Mesenchymal stem cell (in vitro differentiated cells and primary cell): ENCODE measurements at regions not wholly inside any gene's neighbourhood (a gene's known extent, or its start where the extent isn't known, plus 50 kb on each side); places are given as distances from the start of the nearest gene placed in this dataset.
A peak's percentile ranks its signal among the peaks of the same experiment; 100 is the strongest.

Experiments
- DNase-seq: peaks from one replicate; pipeline ENCODE4 v3.0.0-alpha.2; 2013
- H2AFZ ChIP-seq: one replicate; pipeline ENCODE4 v1.6.1; 2013; ENCODE audit warnings: low read depth, mild to moderate bottlenecking, control low read depth, inconsistent platforms, low read length, moderate library complexity
- H2AK5ac ChIP-seq: 2 replicates; pipeline ENCODE4 v1.6.1; 2013; ENCODE audit warnings: low read length, moderate library complexity, mild to moderate bottlenecking, inconsistent platforms; ENCODE audit not compliant: severe bottlenecking
- H2BK120ac ChIP-seq: one replicate; pipeline ENCODE4 v1.6.1; 2013; ENCODE audit warnings: low read depth, mild to moderate bottlenecking, inconsistent platforms, low read length, moderate library complexity
- H2BK12ac ChIP-seq, 2 experiments: one replicate each; pipeline ENCODE4 v1.6.1; 2013; ENCODE audit warnings: inconsistent platforms in 2 of 2, low read length in 2 of 2, mild to moderate bottlenecking in 2 of 2, moderate library complexity in 2 of 2, control low read depth in 1 of 2
- H2BK15ac ChIP-seq: one replicate; pipeline ENCODE4 v1.6.1; 2013; ENCODE audit warnings: mild to moderate bottlenecking, low read depth, inconsistent platforms; ENCODE audit not compliant: poor library complexity, severe bottlenecking
- H2BK5ac ChIP-seq: 2 replicates; pipeline ENCODE4 v1.6.1; 2013; ENCODE audit warnings: low read depth, mild to moderate bottlenecking, low read length, control low read depth, inconsistent platforms; ENCODE audit not compliant: poor library complexity, severe bottlenecking
- H3K14ac ChIP-seq, 2 experiments: one replicate each; pipeline ENCODE4 v1.6.1; 2013; ENCODE audit warnings: inconsistent platforms in 2 of 2, low read length in 2 of 2, control low read depth in 1 of 2, mild to moderate bottlenecking in 1 of 2, moderate library complexity in 1 of 2
- H3K18ac ChIP-seq, 2 experiments: one replicate each; pipeline ENCODE4 v1.6.1; 2013; ENCODE audit warnings: inconsistent platforms in 2 of 2, low read length in 2 of 2, control low read depth in 1 of 2, low read depth in 1 of 2, mild to moderate bottlenecking in 1 of 2
- H3K23ac ChIP-seq, 2 experiments: one replicate each; pipeline ENCODE4 v1.6.1; 2013; ENCODE audit warnings: inconsistent platforms in 2 of 2, low read length in 2 of 2, mild to moderate bottlenecking in 2 of 2, moderate library complexity in 2 of 2, control low read depth in 1 of 2
- H3K27ac ChIP-seq: 2 replicates; pipeline ENCODE4 v1.5.1; 2013; ENCODE audit warnings: mild to moderate bottlenecking, moderate library complexity, low read length, control low read depth, inconsistent platforms; ENCODE audit not compliant: poor library complexity, severe bottlenecking
- H3K27me3 ChIP-seq, 2 experiments: 2 replicates each; pipeline versions ENCODE4 v1.6.1 to v1.7.0; 2013; ENCODE audit warnings: low read length in 2 of 2, mild to moderate bottlenecking in 2 of 2, moderate library complexity in 2 of 2, control low read depth in 1 of 2, inconsistent platforms in 1 of 2; ENCODE audit not compliant: control insufficient read depth in 1 of 2, insufficient read depth in 1 of 2
- H3K36me3 ChIP-seq, 2 experiments: 2 replicates each; pipeline versions ENCODE4 v1.6.1 to v1.7.0; 2013; ENCODE audit warnings: low read length in 2 of 2, control low read depth in 1 of 2, inconsistent platforms in 1 of 2, low read depth in 1 of 2, mild to moderate bottlenecking in 1 of 2; ENCODE audit not compliant: insufficient read depth in 2 of 2, control insufficient read depth in 1 of 2
- H3K4ac ChIP-seq, 2 experiments: one replicate each; pipeline ENCODE4 v1.6.1; 2013; ENCODE audit warnings: inconsistent platforms in 2 of 2, low read length in 2 of 2, mild to moderate bottlenecking in 2 of 2, moderate library complexity in 2 of 2, control low read depth in 1 of 2, low read depth in 1 of 2
- H3K4me1 ChIP-seq: 2 replicates; pipeline ENCODE4 v1.6.1; 2013; ENCODE audit warnings: low read depth, low read length, control low read depth; ENCODE audit not compliant: control insufficient read depth, insufficient read depth
- H3K4me2 ChIP-seq: 2 replicates; pipeline ENCODE4 v1.6.1; 2013; ENCODE audit warnings: low read length, mild to moderate bottlenecking, inconsistent platforms; ENCODE audit not compliant: poor library complexity, severe bottlenecking
- H3K4me3 ChIP-seq, 2 experiments: 2 replicates each; pipeline versions ENCODE4 v1.5.1 to v1.7.0; 2013; ENCODE audit warnings: low read length in 2 of 2, mild to moderate bottlenecking in 2 of 2, control low read depth in 1 of 2, low read depth in 1 of 2; ENCODE audit not compliant: insufficient read depth in 1 of 2
- H3K79me1 ChIP-seq: replicated peaks from 2 replicates; pipeline ENCODE4 v1.6.1; 2013; ENCODE audit warnings: mild to moderate bottlenecking, control low read depth, low read length, inconsistent platforms; ENCODE audit not compliant: poor library complexity, severe bottlenecking
- H3K9ac ChIP-seq: 2 replicates; pipeline ENCODE4 v1.7.0; 2013; ENCODE audit warnings: mild to moderate bottlenecking, low read length, moderate library complexity
- H3K9me3 ChIP-seq: 2 replicates; pipeline ENCODE4 v1.7.0; 2013; ENCODE audit warnings: mild to moderate bottlenecking, low read length; ENCODE audit not compliant: control insufficient read depth
- H4K8ac ChIP-seq: one replicate; pipeline ENCODE4 v1.6.1; 2013; ENCODE audit warnings: inconsistent platforms, mild to moderate bottlenecking, low read length, moderate library complexity
- H4K91ac ChIP-seq: one replicate; pipeline ENCODE4 v1.6.1; 2013; ENCODE audit warnings: mild to moderate bottlenecking, low read length, inconsistent platforms
- WGBS: methylation state at CpG from one replicate; pipeline ENCODE4 v1.1.7; 2013; ENCODE audit warnings: mixed read lengths; 5-methylcytosine and 5-hydroxymethylcytosine counted together

DNA sequence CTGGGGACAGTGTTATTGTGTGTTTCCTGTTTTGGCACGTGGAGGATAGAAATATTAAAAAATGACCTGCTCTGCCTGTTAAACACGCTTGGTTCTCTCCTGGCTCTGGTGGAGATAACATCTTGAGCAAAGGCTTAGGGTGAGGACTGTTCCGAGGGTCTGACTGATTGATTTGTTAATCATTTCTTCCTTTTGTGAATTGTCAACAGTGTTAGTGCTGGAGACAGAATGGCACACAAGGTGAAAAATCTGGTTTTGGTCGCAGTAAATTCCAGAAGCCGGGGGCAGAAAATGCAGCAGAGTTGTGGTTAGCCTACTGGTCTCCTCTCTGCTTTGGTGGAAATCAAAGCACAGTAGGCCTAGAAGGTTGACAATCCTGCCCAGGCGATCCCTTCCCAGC lies 163.6 kb downstream of the FGF9 start:
- DNase-seq: no peak
- H3K9ac ChIP-seq: no peak overlapping the region
- H3K14ac ChIP-seq: no peak overlapping the region
- H3K4me1 ChIP-seq: peaks cover 1% of the 10 kb centered on the region
- no peak overlapping the region for H3K18ac ChIP-seq
- H4K8ac ChIP-seq: no peak overlapping the region
- no peak overlapping the region for H3K23ac ChIP-seq
- H3K27ac ChIP-seq: no peak overlapping the region
- 72% methylated on average over 5 of the region's 6 CpGs for WGBS
- no peak overlapping the region for H2BK5ac ChIP-seq
- no peaks in the 10 kb centered on the region for H3K27me3 ChIP-seq
- H2AFZ ChIP-seq: no peak overlapping the region
- no peak overlapping the region for H2BK120ac ChIP-seq
- no peaks in the 10 kb centered on the region for H3K36me3 ChIP-seq
- no peaks in the 10 kb centered on the region for H3K79me1 ChIP-seq
- H2AK5ac ChIP-seq: no peak overlapping the region
- H3K4me3 ChIP-seq: no peak overlapping the region
- no peak overlapping the region for H2BK15ac ChIP-seq
- H3K9me3 ChIP-seq: no peaks in the 10 kb centered on the region
- H4K91ac ChIP-seq: no peak overlapping the region
- no peak overlapping the region for H3K4ac ChIP-seq
- H2BK12ac ChIP-seq: no peak overlapping the region
- no peak overlapping the region for H3K4me2 ChIP-seq

DNA sequence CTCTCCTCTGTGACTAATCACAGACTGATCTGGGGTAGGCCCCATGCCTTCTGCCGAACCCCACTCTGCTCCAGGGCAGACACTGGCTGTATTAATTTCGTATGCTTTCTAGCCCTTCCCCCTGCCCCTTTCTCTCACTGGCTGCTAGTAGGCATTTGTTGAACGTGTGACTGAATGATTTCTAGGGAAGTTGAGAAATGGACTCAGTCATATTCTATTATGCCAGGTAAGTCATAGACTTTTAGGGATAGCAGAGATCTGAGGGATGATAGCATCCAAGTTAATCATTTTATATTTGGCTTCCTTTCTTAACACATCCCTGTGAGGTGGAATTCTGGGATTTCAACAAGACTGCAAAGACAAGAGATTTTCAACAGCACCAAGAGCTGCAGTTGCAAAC lies 166.4 kb downstream of the FGF9 start:
- Histone ChIP-seq H2BK120ac (no peak overlapping the region), H3K14ac (no peak overlapping the region), H3K9me3 (no peaks in the 10 kb centered on the region), H2AFZ (no peak overlapping the region), H2BK5ac (no peak overlapping the region), H3K23ac (no peak overlapping the region), H2BK12ac (no peak overlapping the region), H3K79me1 (no peaks in the 10 kb centered on the region), H3K4me2 (no peak overlapping the region), H3K36me3 (no peaks in the 10 kb centered on the region), H3K4me3 (no peak overlapping the region), H3K18ac (no peak overlapping the region), H2AK5ac (peak overlapping the region; percentile 64), H4K8ac (no peak overlapping the region), H4K91ac (no peak overlapping the region), H3K9ac (no peak overlapping the region), H3K27me3 (no peaks in the 10 kb centered on the region), H2BK15ac (no peak overlapping the region), H3K4ac (no peak overlapping the region), H3K4me1 (peaks cover 1% of the 10 kb centered on the region), H3K27ac (no peak overlapping the region)
- DNase-seq: no peak
- no CpG with 5 or more reads among the region's 3 CpGs for WGBS

DNA sequence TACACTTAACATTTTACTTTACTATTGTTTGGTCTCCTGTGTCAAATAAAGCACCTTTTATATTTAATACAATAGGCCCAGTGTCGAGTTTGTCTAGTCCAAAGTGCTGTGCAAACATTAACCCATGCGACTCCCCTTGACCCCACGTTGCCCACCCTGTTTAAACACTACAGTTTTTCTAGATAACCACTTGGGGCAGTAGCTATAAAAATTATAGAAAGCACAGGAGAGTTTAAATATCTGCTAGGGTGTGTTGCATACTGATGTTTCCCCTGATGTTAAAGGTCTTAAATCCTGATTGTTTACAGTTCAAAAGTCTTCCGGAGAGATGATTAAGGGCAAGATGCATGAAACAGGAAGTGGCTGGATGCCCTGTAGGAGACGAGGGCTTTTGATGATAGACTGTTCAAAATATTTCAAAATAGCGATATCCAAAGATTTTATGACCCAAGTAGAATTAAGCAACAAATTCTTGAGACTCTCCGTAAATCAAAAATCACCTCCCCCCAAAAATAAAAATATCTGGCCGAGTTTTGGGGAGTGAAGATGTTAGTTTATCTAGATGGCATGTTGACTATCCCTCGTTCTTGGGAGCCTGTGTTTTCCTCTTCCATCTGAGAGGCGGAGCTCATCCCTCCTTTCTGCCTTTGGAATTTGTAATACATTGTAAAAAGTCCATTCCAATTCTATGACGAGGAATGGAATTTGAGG lies 167.1 kb downstream of the FGF9 start:
- peak overlapping the region; percentile 30 for H3K27ac ChIP-seq

DNA sequence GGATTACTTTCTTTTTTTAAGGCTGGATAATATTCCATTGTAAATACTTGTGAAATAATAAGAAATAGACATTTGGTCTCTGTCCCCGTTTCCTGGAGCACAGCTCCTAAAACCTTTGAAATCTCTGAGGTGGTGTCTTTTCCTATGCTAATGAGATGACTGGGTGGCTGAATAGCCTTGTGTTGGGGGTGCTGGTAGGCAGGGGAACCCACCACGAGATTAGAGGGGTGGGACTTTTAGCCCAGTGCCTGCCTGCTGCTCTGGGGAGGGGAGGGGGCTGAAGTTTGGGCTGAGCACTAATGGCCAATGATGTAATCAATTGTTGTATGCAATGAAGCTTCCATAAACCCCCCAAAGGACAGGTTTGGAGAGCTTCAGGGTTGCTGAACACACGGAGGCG lies 175.7 kb downstream of the FGF9 start:
- 52% methylated on average over 4 of the region's 4 CpGs for WGBS
- Histone ChIP-seq H3K27ac (no peak overlapping the region), H2BK5ac (no peak overlapping the region), H3K18ac (no peak overlapping the region), H2BK12ac (no peak overlapping the region), H2AFZ (no peak overlapping the region), H2BK120ac (no peak overlapping the region), H3K4ac (no peak overlapping the region), H3K27me3 (no peaks in the 10 kb centered on the region), H3K4me2 (no peak overlapping the region), H3K9ac (no peak overlapping the region), H3K14ac (no peak overlapping the region), H2BK15ac (no peak overlapping the region), H4K8ac (no peak overlapping the region), H3K36me3 (no peaks in the 10 kb centered on the region), H4K91ac (no peak overlapping the region), H3K79me1 (no peaks in the 10 kb centered on the region), H3K4me1 (peaks cover 4% of the 10 kb centered on the region), H3K23ac (no peak overlapping the region), H3K4me3 (no peak overlapping the region), H3K9me3 (no peaks in the 10 kb centered on the region), H2AK5ac (no peak overlapping the region)
- DNase-seq: no peak

More for the DNA sequence above, 167.1 kb downstream of the FGF9 start:
- Histone ChIP-seq H3K36me3 (no peaks in the 10 kb centered on the region), H3K14ac (no peak overlapping the region), H3K18ac (no peak overlapping the region), H2BK120ac (no peak overlapping the region), H4K8ac (no peak overlapping the region), H2AFZ (no peak overlapping the region), H3K79me1 (no peaks in the 10 kb centered on the region), H3K27me3 (no peaks in the 10 kb centered on the region), H3K9me3 (no peaks in the 10 kb centered on the region), H2BK5ac (no peak overlapping the region), H4K91ac (no peak overlapping the region), H2BK12ac (no peak overlapping the region), H3K4me3 (no peak overlapping the region), H3K4me1 (peaks cover 1% of the 10 kb centered on the region), H3K4ac (no peak overlapping the region), H3K9ac (peak overlapping the region; percentile 46), H3K23ac (no peak overlapping the region), H2BK15ac (no peak overlapping the region), H3K4me2 (peak overlapping the region; percentile 13), H2AK5ac (no peak overlapping the region)
- 47% methylated on average over 2 of the region's 11 CpGs for WGBS
- DNase-seq: no peak
